ENCODE measurements at regions not wholly inside any gene's neighbourhood (a gene's known extent, or its start where the extent isn't known, plus 50 kb on each side); places are given as distances from the start of the nearest gene placed in this dataset.

GRCh38 chrX:99384594-99385374 is 1025.3 kb downstream of the PCDH19 start:
- Mint-ChIP-seq H3K4me1 (no peaks in the 10 kb centered on the region), H3K36me3 (no peaks in the 10 kb centered on the region), H3K4me3 (no peak overlapping the region), H3K27me3 (ENCODE audit: low read depth in 3 of 3) (peaks cover 0 to 4% (median 0%) of the 10 kb centered on the region in 3 donors), H3K27ac (no peak overlapping the region), H3K9me3 (peaks cover 0 to 14% (median 5%) of the 10 kb centered on the region in 7 donors)
- Histone ChIP-seq H2AFZ (ENCODE audit: insufficient read depth, low read depth, low read length, poor library complexity, severe bottlenecking) (no peak overlapping the region), H3K4me3 (replicated peaks in 1 of 3; ENCODE audit: low read depth in 2 of 3, low read length in 3 of 3) (no peak overlapping the region), H3K4me2 (replicated peaks; ENCODE audit: extremely low read depth, low read length, poor library complexity, severe bottlenecking) (no peak overlapping the region), H3K79me2 (ENCODE audit: insufficient read depth, low read length) (no peaks in the 10 kb centered on the region), H3K4me1 (ENCODE audit: control insufficient read depth in 1 of 2, insufficient read depth in 2 of 2, low read length in 2 of 2) (no peaks in the 10 kb centered on the region), H3K9me3 (replicated peaks in 1 of 2; ENCODE audit: control insufficient read depth in 1 of 2, insufficient read depth in 1 of 2, low read length in 2 of 2) (peaks cover 12 to 14% of the 10 kb centered on the region in 2 donors), H4K20me1 (ENCODE audit: insufficient read depth, low read length) (no peaks in the 10 kb centered on the region), H3K36me3 (replicated peaks in 1 of 2; ENCODE audit: control insufficient read depth in 1 of 2, insufficient read depth in 2 of 2, low read length in 2 of 2) (no peaks in the 10 kb centered on the region), H3K27ac (ENCODE audit: low read depth in 1 of 2, low read length in 2 of 2) (no peak overlapping the region), H3K27me3 (ENCODE audit: control insufficient read depth in 2 of 2, insufficient read depth in 2 of 2, low read length in 2 of 2) (no peaks in the 10 kb centered on the region), H3K9ac (ENCODE audit: insufficient read depth, low read length, poor library complexity, severe bottlenecking) (no peak overlapping the region)
- WGBS (ENCODE audit: insufficient coverage) = 90% methylated on average over 2 of the region's 5 CpGs
- DNase-seq = no peak
- intact Hi-C loops (cut with micrococcal nuclease) = no loop called here
- TF ChIP-seq CTCF (IDR thresholded peaks at IDR 0.05) = no peak

GRCh38 chrX:99383786-99384185 is 1026.3 kb downstream of the PCDH19 start:
- H3K79me2 ChIP-seq (ENCODE audit: insufficient read depth, low read length) = no peaks in the 10 kb centered on the region
- Mint-ChIP-seq H3K4me1 (no peaks in the 10 kb centered on the region), H3K9me3 (peaks cover 0 to 14% (median 5%) of the 10 kb centered on the region in 7 donors), H3K4me3 (no peak overlapping the region), H3K36me3 (no peaks in the 10 kb centered on the region), H3K27ac (no peak overlapping the region), H3K27me3 (ENCODE audit: low read depth in 3 of 3) (peaks cover 0 to 4% (median 0%) of the 10 kb centered on the region in 3 donors)
- H3K36me3 ChIP-seq (replicated peaks in 1 of 2; ENCODE audit: control insufficient read depth in 1 of 2, insufficient read depth in 2 of 2, low read length in 2 of 2) = no peaks in the 10 kb centered on the region
- H3K9me3 ChIP-seq (replicated peaks in 1 of 2; ENCODE audit: control insufficient read depth in 1 of 2, insufficient read depth in 1 of 2, low read length in 2 of 2) = peaks cover 12 to 14% of the 10 kb centered on the region in 2 donors
- intact Hi-C loops (cut with micrococcal nuclease) = no loop called here
- TF ChIP-seq CTCF (IDR thresholded peaks at IDR 0.05) = no peak
- no peak for DNase-seq
- H3K9ac ChIP-seq (ENCODE audit: insufficient read depth, low read length, poor library complexity, severe bottlenecking) = no peak overlapping the region
- no CpG with 5 or more reads among the region's 5 CpGs for WGBS (ENCODE audit: insufficient coverage)
- no peak overlapping the region for H2AFZ ChIP-seq (ENCODE audit: insufficient read depth, low read depth, low read length, poor library complexity, severe bottlenecking)
- no peaks in the 10 kb centered on the region for H3K27me3 ChIP-seq (ENCODE audit: control insufficient read depth in 2 of 2, insufficient read depth in 2 of 2, low read length in 2 of 2)
- no peaks in the 10 kb centered on the region for H3K4me1 ChIP-seq (ENCODE audit: control insufficient read depth in 1 of 2, insufficient read depth in 2 of 2, low read length in 2 of 2)
- no peaks in the 10 kb centered on the region for H4K20me1 ChIP-seq (ENCODE audit: insufficient read depth, low read length)
- H3K4me2 ChIP-seq (replicated peaks; ENCODE audit: extremely low read depth, low read length, poor library complexity, severe bottlenecking) = no peak overlapping the region
- no peak overlapping the region for H3K4me3 ChIP-seq (replicated peaks in 1 of 3; ENCODE audit: low read depth in 2 of 3, low read length in 3 of 3)
- no peak overlapping the region for H3K27ac ChIP-seq (ENCODE audit: low read depth in 1 of 2, low read length in 2 of 2)
